NCI-H2196 (cell line): ENCODE measurements at regions not wholly inside any gene's neighbourhood (a gene's known extent, or its start where the extent isn't known, plus 50 kb on each side); places are given as distances from the start of the nearest gene placed in this dataset.

ENCODE experiments used
- DNase-seq: peaks from one replicate; lab custom pipeline; 2025; ENCODE audit not compliant: unreplicated experiment; lab: John Stamatoyannopoulos, UW

- DNase-seq: no peak
Measured at GRCh38 chr2:120684289-120685065, 51.2 kb upstream of the GLI2 start.

DNA sequence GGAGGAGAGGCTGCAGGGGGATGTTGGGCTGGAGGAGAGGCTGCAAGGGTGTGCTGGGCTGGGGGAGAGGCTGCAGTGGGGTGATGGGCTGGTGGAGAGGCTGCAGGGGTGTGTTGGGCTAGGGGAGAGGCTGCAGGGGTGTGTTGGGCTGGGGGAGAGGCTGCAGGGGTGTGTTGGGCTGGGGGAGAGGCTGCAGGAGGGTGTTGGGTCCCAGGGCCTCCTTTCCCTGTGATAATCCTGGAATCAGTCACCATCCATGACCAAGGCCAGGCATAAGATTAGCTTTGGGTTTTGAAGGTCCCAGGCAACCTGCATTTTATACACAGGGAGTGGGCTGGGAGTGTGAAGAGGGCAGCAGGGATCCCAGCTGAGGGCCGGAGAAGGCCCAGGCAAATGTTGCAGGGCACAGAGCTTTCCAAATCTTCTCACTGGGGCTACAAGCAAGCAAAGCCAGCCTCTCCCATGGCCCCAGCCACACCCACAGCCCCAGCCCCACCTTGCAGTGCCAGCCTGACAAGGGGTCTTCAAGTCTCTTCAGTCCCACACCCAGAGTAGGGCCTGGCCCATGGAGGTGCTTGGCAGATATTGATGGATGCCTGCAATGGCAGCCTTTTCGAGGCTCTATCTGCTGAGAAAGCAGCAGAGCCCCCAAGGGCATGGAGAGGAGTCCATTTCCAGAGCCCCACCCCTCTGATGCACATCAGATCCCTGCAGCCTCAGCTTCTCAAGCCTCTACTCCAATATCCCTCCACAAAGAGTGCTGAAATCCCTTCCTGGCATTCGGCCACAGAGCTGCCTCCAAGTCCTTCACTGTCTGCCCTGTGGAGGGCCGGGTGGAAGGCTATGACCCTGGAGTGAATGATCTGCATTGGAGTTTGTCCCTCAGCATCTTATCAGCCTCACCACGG lies 50.3 kb upstream of the GLI2 start:
- no peak for DNase-seq
